GM20000 (cell line): ENCODE measurements at regions not wholly inside any gene's neighbourhood (a gene's known extent, or its start where the extent isn't known, plus 50 kb on each side); places are given as distances from the start of the nearest gene placed in this dataset.

Experiments used
- DNase-seq: peaks from one replicate; pipeline ENCODE4 v3.0.0; 2012; ENCODE audit warnings: low spot score
- TF ChIP-seq, protein P1 (sequence below): IDR thresholded peaks from 2 replicates; pipeline ENCODE4 v1.5.1; 2012; ENCODE audit warnings: mild to moderate bottlenecking, control low read depth; ENCODE audit errors: extremely low read depth, missing control alignments

DNA sequence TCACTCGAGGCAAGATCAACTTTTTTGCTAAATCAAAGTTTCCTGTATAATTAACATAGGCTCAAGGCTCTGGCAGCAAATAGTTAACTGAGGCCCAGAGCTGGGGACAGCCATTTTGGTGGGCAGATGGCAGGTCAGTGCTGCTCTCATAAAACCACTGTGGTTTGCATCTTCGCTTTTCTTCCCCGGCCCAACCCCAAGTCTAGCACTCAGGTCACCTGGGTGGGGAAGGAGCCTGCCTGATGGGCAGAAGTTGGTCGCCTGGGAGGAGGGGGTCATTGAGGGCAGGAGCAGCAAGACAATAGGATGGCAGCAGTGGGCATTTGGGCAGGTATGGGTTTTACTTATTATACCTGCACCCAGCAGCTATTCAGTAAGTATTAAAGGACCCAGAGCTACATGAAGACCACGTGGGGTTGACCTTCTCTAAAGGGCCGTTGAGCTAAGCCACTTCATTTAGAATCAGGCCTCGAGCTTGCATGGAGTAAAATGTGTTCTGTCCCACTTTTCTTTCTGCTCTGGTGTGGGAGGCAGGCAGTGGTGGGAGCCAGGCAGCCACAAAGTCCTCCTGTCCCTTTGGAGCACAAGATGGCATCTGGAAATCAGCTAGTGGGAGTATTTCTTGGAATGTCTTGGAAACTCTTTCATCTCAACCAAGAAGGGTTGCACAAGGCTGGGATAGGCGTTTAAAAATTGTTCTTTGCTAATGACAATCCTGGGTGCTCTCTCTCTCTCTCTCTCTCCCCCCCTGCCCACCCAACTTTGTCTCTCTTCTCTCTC lies 133.4 kb downstream of the SPAG6 start:
- TF ChIP-seq, protein P1, sequence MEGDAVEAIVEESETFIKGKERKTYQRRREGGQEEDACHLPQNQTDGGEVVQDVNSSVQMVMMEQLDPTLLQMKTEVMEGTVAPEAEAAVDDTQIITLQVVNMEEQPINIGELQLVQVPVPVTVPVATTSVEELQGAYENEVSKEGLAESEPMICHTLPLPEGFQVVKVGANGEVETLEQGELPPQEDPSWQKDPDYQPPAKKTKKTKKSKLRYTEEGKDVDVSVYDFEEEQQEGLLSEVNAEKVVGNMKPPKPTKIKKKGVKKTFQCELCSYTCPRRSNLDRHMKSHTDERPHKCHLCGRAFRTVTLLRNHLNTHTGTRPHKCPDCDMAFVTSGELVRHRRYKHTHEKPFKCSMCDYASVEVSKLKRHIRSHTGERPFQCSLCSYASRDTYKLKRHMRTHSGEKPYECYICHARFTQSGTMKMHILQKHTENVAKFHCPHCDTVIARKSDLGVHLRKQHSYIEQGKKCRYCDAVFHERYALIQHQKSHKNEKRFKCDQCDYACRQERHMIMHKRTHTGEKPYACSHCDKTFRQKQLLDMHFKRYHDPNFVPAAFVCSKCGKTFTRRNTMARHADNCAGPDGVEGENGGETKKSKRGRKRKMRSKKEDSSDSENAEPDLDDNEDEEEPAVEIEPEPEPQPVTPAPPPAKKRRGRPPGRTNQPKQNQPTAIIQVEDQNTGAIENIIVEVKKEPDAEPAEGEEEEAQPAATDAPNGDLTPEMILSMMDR = no peak
- no peak for DNase-seq

GRCh38 chr10:22479419-22479818 lies 134.1 kb downstream of the SPAG6 start:
- no peak for DNase-seq
- TF ChIP-seq, protein P1 = no peak

DNA sequence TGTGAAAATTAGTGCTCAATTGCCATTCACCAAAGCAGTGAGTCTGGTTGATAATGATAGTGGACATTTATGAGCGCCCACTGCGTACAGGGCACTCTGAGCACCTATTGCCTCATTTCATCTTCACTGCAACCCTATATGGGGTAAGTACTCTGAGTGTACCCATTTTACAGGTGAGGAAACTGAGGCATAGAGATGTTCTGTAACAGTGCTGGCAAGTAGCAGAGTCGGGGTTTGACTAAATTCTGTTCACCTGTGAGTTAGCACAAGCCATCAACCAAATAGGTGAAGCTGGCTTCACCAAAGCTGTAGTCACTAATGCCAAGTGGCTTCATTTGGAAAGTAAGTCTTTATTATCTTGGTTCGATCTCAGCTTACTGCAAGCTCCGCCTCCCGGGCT lies 135.8 kb downstream of the SPAG6 start:
- no peak for DNase-seq
- TF ChIP-seq, protein P1 = no peak

GRCh38 chr10:22481687-22482539 lies 136.6 kb downstream of the SPAG6 start:
- TF ChIP-seq, protein P1 = no peak
- DNase-seq = no peak

DNA sequence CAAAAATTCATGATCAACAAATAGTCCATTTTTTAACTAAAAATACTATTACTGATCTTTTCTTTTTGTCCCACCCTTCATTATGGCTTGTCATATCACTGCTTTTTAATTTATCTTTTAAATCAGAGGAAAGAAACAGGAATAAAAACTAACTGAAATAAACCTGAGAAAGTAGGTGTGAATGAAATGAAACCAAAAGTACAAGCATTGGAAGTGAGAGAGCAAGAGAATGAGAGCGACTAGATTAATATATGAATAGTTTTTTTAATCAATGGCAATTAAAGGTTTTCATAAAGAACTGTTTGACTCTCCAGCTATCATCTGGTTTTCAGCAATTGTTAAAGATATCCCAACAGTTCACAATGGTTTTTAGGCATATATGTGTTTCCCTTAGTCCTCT lies 137.8 kb downstream of the SPAG6 start:
- DNase-seq = no peak
- TF ChIP-seq, protein P1 = no peak
